ENCODE measurements at regions not wholly inside any gene's neighbourhood (a gene's known extent, or its start where the extent isn't known, plus 50 kb on each side); places are given as distances from the start of the nearest gene placed in this dataset.

- Histone ChIP-seq H3K4me1 (ENCODE audit: control insufficient read depth in 4 of 4, insufficient read depth in 4 of 4, low read length in 3 of 4) (no peaks in the 10 kb centered on the region), H3K27me3 (ENCODE audit: control insufficient read depth in 4 of 4, insufficient read depth in 4 of 4, low read length in 3 of 4) (peaks cover 0 to 2% (median 0%) of the 10 kb centered on the region in 4 donors), H3K27ac (ENCODE audit: low read depth in 1 of 2, low read length in 2 of 2) (no peak overlapping the region), H3K36me3 (ENCODE audit: control insufficient read depth in 4 of 4, insufficient read depth in 3 of 4, low read depth in 1 of 4, low read length in 3 of 4) (no peaks in the 10 kb centered on the region), H3K9ac (ENCODE audit: low read depth in 1 of 2, low read length in 2 of 2) (no peak overlapping the region), H3K4me3 (ENCODE audit: low read depth in 1 of 3, low read length in 3 of 3) (no peak overlapping the region), H3K9me3 (ENCODE audit: control insufficient read depth in 4 of 4, low read length in 3 of 4) (no peaks in the 10 kb centered on the region)
- 66% methylated on average over 37 of the region's 37 CpGs for WGBS
- no peak for DNase-seq (ENCODE audit: low spot score)
- no peak for TF ChIP-seq ZBTB33 (IDR thresholded peaks at IDR 0.05)
- no peak for TF ChIP-seq FOXA1 (IDR thresholded peaks at IDR 0.05)
- no peak for TF ChIP-seq SP1 (IDR thresholded peaks at IDR 0.05)
- TF ChIP-seq CTCF (IDR thresholded peaks at IDR 0.05; ENCODE audit: low read depth, low read length, missing input control): no peak
- no peak for TF ChIP-seq REST (IDR thresholded peaks at IDR 0.05)
- TF ChIP-seq RAD21 (IDR thresholded peaks at IDR 0.05): no peak
- TF ChIP-seq NR2F2 (IDR thresholded peaks at IDR 0.05): no peak
- no peak for TF ChIP-seq EGR1 (IDR thresholded peaks at IDR 0.05; ENCODE audit: low read depth in 2 of 2)
- no peak for TF ChIP-seq RXRA (IDR thresholded peaks at IDR 0.05)
- no peak for TF ChIP-seq YY1 (IDR thresholded peaks at IDR 0.05)
- TF ChIP-seq TAF1 (conservative IDR thresholded peaks at IDR 0.05): no peak
- TF ChIP-seq HNF4G (IDR thresholded peaks at IDR 0.05): no peak
Observed at GRCh38 chr3:87052499-87053260, 61.7 kb upstream of the VGLL3 start.

GRCh38 chr3:87047852-87048251 is 56.9 kb upstream of the VGLL3 start:
- 70% methylated on average over 2 of the region's 2 CpGs for WGBS
- no peak for TF ChIP-seq NR2F2 (IDR thresholded peaks at IDR 0.05)
- TF ChIP-seq SP1 (IDR thresholded peaks at IDR 0.05): no peak
- TF ChIP-seq MAX (IDR thresholded peaks at IDR 0.05): no peak
- TF ChIP-seq JUND (IDR thresholded peaks at IDR 0.05): no peak
- TF ChIP-seq EGR1 (IDR thresholded peaks at IDR 0.05; ENCODE audit: low read depth in 2 of 2): no peak
- no peak for TF ChIP-seq REST (IDR thresholded peaks at IDR 0.05)
- H3K27ac ChIP-seq (ENCODE audit: low read depth in 1 of 2, low read length in 2 of 2): no peak overlapping the region
- peaks cover 0 to 2% (median 0%) of the 10 kb centered on the region in 4 donors for H3K27me3 ChIP-seq (ENCODE audit: control insufficient read depth in 4 of 4, insufficient read depth in 4 of 4, low read length in 3 of 4)
- H3K9ac ChIP-seq (ENCODE audit: low read depth in 1 of 2, low read length in 2 of 2): no peak overlapping the region
- no peak for DNase-seq (ENCODE audit: low spot score)
- H3K9me3 ChIP-seq (ENCODE audit: control insufficient read depth in 4 of 4, low read length in 3 of 4): no peaks in the 10 kb centered on the region
- no peak overlapping the region for H3K4me3 ChIP-seq (ENCODE audit: low read depth in 1 of 3, low read length in 3 of 3)
- H3K4me1 ChIP-seq (ENCODE audit: control insufficient read depth in 4 of 4, insufficient read depth in 4 of 4, low read length in 3 of 4): no peaks in the 10 kb centered on the region
- H3K36me3 ChIP-seq (ENCODE audit: control insufficient read depth in 4 of 4, insufficient read depth in 3 of 4, low read depth in 1 of 4, low read length in 3 of 4): no peaks in the 10 kb centered on the region
